Suppressor macrophage (primary cell): ENCODE measurements at regions not wholly inside any gene's neighbourhood (a gene's known extent, or its start where the extent isn't known, plus 50 kb on each side); places are given as distances from the start of the nearest gene placed in this dataset.
A peak's percentile ranks its signal among the peaks of the same experiment; 100 is the strongest.
"Not testable (repeated sequence)": the region's sequence is repeated elsewhere in the genome, so short reads cannot be mapped to it uniquely, and the experiment has no call there.

Experiments
- DNase-seq, 4 experiments: peaks; one replicate each; pipeline ENCODE4 v3.0.0-alpha.2; 2020 to 2022

DNA sequence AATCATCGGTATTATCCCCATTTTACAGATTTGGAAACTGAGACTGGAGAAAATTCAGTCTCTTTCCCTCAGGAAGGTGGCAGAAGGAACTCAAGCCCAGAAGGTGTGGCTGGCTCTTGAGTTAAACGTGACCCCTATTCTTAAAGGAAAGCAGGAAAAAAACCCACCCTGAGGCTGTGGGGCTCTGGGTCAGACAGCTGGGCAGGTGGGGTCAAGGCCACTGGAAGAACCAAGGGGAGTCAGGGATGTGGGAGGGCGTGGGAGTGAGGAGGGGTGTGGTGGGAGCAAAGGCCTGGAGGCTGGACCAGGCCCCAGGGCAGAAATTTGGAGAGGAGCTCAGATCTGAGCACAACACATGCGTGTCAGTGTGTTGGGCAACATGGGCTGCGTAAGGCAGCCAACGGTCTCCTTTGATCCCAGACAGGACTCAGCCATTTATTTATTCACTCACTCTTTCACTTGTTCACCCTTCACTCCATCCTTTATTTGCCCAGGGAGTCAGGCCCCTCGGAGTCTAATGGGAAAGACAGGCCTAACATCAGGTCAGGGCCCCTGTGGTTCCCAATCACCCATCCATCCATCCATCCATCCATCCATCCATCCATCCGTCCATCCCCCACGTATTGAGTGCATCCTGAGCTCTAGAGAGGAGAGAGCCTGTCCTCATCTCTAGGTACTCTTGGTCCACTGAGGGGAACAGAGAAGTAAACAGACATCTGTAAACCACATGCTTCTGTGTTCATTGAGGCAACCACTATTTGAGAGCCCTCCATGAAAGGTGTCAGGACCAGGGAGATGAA lies 165.0 kb downstream of the VEGFA start:
- DNase-seq, result no peak

DNA sequence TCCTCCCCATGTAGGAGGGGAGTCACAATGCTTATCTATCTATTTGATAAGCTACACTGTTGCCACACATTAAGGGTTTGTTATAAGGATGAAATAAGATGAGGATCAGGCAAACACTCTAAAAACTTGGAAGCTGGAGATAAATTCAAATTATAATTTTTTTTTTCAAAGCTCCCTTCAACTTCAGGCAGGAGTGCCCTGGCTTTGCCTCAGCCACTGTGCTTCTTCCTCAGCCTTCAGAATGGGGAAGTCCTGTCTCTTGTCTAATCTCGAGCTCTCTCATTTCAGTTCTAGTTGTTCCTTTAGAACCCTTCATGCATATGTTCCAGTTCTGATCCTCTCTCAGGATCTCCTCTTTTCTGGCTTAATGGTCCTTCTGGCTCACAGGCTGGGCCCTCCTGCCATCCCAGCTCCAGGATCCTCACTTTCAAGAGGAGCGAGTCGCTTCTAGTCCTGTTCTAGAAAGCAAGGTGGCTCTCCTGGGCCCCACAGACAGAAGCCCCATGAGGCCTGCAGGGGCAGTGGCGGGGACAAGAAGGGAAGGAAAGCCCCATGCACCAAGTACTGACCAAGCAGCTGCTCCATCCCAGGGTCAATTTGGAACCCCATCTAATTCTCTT lies 164.3 kb downstream of the VEGFA start:
- DNase-seq, result peak; percentile 21 to 68 (median 59)

DNA sequence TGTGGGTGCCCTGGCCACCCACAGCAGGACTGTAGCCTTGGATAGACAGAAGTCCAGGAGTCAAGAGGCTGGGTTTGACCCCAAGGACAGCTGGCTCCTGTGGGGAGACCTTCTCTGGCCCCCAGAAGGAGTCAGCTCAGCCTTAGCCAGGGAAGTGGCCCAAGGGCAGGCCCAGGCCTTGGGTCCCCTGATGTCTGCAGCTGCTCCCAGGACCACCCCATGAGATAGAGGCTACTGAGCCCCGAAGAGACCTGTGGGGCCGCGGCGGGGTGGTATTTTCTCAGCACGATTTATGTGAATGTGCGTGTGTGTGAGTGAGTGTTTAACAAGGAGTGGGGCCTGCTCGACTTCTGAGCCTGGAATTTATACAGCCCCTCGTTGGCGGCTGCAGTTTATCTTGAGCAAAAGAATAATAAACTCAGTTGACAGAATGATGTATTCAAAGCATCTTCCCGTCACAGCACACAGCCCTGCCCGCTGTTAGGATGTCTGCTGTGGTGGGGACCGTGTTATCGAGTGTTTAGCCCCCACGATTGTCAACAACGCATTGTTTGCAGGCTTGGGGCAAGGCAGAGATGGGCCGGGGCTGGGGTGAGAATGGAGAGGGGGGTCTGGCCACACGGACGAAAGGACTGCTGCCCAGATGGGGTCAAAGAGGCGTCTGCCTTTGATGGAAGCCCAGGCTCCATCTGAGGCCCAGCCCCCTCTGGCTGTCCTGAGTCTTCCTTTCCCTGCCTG lies 163.3 kb downstream of the VEGFA start:
- DNase-seq, result no peak

DNA sequence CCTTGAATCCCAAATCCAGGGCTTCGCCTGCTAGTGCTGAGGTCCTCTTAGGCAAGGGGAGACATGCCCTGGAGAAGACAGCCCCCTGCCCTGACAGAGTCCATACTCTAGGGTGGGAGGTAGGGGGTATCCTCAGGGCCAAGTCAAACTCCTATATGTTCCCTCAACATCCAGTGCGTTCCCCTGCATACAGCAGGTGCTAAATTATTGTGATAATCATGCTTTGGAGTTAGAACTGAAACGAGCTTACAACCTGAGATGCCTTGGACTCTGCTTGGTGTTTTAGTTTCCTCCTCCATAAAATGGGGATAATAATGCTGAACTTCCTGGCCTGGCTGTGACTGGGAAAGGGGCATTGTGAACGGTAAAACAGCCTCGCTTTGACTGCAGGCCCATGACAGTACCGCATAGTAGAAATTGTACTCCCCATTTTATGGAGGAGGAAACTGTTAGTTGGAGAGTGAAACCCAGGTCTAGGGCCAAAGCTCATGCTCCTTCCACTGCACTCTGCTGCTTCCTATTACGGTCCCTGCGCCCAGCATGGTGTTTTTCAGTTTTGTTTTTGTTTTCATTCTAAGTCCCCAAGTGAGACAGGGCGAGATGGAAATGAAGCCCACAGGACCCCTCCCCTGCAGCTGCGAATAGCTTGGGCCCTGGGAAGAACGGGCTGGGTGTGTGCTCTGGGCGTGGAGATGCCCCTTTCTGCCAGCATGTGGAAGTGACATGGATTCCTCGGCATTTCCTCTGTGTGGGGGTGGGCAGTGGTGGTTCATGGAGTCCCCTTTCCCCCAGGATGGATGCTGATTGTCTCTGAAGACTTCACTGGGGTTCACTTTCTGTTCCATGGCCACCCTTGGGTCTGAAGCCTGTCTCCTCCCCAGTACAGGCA lies 162.5 kb downstream of the VEGFA start:
- no peak for DNase-seq

DNA sequence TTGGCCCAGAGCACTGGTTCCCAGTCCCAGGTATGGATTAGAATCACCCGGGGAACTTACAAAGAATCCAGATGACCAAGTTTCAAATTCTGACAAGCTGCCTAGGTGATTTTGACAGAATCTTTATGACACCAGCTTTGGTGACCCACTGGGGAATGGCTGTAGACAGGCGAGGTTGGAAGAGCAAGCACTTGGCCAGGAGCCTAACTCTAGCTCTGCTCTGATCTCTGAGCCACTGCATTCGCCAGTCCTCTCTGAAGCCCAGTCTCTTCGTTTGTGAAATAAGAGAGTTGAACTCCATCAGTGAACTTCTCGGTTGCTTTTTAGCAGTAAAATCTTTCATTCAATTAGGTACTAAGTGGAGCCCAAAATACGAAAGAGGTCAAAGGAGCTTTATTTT lies 161.2 kb downstream of the VEGFA start:
- no peak for DNase-seq

DNA sequence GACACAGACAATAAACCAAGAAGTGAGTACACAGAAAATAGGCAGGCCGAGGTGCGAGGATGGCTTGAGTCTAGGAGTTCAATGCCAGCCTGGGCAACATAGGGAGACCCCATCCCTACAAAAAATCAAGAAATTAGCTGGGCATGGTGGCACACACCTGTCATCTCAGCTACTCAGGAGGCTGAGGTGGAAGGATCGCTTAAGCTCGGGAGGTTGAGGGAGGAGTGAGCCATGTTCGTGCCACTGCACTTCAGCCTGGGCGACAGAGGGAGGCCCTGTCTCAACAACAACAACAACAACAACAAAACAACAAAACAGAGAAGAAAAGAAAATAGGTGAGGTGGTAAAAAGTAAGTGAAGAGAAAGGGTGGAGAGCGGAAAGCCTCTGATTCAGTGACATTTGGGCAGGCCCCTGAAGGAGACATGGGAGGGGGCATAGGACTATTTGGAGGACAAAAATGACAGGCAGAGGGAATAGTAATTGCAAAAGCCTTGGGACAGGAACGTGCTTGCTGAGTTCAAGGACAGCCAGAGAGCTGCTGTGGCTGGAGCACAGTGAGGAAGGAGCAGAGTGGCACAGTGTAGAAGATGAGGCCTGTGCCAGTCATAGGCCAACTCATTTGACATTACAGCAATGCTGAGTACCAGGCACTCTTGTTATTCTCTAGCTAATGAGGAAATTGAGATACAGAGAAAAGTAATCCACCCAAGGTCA lies 160.6 kb downstream of the VEGFA start:
- no peak for DNase-seq

DNA sequence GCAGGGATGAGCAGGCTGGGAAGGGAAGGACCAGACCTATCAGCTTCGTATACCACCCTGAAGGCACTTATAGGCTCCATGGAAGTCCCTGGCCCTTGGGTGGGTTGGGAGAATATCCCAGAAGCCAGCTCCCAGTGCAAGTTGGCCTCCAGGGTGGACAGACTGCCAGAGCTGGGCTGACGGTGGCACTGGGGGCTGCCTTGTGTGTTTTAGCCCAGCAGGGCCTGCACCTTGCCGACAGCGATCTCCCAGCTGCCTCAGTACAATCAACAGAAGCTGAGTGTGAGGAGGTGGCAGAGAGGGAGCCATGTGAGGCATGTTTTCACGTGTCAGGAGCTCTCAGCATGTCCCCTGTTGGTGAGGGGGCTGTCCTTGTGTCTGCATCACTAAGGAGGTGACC lies 159.5 kb downstream of the VEGFA start:
- no peak for DNase-seq

DNA sequence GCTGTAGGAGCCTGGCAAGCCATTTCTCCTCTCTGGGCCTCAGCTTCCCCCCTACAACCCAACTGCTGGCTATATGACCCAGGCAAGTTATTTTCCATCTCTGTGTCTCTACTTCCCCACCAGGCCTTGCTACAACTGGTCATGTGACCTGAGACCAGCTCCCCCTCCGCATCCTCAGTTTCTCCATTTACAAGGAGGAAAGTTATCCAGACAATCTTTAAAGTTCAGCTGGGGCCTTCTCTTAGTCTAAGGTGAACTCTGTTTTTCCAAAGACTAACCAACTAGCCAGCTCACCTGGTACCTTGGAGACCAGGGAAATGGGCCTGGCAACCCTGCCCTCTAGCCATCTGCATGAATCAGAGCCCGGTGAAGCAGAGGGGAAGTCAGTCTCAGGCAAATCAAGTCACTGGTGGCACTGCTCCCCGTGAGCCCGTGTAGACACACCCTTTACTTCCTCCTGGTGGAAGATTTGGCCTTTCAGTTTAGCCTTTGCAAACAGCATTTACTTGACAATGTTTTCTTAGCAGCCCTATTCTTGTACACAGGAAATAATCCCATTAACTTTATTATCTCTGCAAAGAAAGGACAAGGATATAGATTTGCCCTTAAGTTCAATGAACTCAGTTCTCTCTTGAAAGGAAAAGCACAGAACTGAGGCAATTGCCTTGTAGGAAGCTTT lies 157.7 kb downstream of the VEGFA start:
- DNase-seq, result peak; percentile 54 to 73 (median 68)

DNA sequence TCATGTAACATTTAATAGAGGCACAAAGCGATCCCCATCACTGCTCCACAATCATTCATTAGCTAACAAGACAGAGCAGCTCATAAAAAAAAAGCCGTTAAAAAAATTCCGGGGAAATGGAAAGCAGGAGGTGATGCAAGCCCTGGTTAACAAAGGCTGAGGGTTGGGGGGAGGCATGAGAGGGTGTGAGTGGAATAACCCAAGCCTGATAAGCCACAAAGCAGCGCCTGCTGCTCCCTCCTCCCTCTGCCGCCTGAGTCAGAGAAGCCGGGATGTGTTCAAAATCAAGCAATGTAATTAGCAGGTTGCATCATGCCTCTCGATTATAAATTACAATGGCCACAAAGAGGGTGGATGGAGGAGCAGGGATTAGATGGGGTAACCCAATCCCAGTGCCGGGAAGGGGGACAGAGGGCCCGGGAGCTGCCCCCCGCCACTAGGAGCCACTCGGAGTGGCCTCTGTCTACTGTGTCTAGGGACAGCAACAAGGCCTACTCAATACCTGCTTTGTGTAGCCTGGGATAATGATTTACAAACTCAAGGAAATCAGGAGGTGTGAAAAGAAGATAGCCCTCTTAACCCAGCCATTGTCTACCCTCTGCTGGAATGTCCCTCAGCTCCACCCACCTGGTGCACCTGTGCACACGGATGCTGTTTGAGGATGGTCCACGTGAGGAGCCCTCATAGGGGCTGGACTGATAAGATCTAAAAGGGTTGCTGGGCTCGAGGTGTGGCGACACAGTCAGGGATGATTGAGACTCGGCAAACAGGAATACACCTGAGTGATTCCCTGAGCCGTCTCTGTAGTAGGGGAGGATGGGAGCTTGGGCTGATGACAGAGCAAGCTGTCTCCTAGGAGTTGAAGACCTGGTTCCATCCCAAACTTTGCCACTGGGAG lies 156.9 kb downstream of the VEGFA start:
- peak in 1 of 4 experiments; percentile 7 for DNase-seq

DNA sequence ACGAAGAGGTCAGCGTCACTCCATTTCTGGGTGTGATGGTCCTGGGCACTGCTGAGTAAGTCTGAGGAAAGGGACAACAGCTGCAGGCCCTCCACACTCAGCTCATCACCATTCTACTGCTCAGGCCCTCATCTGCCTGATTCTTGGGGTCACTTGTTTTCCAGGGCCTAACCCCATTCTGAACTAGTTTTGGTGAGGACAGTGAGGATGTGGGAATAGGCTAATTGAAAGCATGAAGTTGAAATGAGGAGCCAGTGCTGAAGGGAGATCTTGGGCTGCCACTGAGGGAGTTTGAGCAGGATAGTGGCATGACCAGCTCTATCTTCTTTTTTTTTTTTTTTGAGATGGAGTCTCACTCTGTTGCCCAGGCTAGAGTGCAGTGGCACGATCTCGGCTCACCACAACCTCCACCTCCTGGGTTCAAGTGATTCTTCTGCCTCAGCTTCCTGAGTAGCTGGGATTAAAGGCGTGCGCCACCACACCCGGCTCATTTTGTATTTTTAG lies 155.7 kb downstream of the VEGFA start:
- DNase-seq, result not testable (repeated sequence)

DNA sequence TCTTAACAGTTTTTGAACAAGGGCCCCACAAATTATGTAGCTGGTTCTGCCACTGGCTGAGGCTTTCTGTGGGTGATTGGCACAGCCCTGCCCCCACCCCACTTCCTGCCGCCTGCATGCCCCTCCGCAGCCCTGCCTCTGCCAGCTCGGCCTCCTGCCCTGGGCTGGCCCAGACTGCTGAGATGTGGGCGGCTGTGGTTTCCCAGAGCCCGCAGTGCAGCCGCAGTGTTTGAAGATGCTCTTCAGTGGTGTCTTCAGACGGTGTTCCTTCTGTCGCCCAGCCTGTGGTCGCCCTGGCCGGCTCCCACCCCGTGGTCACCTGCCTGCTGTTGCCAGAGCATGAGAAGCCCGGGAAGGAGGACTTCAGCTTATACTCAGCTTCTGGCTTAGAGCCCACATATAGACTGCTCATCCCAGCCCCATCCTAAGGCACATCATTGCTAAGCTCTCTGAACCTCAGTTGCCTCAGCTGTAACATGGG lies 154.3 kb downstream of the VEGFA start:
- DNase-seq, result peak; percentile 54 to 81 (median 70)

DNA sequence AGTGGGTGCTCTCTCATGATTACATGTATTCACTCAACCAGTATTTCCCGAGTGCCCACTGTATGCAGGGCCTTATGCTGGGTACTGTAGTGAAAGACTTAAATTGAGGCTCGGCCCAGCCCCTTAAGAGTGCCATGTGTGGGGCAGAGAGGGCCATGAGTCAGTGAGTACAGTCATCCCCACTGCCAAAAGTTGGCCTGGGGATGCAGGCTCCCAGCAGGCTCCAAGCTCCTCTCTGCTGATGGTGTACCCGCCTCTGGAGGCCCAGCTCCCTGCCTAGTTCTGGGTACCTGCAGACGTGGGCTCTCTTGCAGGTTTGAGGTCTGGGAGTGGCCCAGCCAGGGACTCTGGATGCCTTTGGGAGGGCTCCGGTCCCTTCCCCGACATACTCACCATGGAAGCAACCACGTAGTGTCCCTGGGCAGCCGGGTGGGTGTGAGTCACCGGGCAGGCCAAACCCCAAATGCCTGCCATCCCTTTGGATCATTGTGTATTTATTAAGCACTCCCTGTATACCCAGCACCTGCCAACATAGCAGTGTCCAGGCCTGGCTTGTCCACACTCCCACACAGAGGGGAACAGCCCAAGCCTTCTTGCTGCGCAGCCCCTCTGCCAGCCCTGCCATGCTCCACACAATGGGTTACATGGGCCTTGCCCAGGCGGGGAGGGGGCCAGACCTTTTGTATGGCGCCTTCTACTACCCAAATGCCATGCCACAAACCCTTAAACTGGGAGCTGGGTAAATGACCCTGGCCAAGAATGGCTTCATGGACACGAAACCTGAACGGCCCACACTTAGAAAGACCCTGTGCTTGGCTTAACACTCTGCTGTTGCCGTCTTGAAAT lies 153.6 kb downstream of the VEGFA start:
- peak in 2 of 4 experiments; percentile 20 to 31 for DNase-seq

DNA sequence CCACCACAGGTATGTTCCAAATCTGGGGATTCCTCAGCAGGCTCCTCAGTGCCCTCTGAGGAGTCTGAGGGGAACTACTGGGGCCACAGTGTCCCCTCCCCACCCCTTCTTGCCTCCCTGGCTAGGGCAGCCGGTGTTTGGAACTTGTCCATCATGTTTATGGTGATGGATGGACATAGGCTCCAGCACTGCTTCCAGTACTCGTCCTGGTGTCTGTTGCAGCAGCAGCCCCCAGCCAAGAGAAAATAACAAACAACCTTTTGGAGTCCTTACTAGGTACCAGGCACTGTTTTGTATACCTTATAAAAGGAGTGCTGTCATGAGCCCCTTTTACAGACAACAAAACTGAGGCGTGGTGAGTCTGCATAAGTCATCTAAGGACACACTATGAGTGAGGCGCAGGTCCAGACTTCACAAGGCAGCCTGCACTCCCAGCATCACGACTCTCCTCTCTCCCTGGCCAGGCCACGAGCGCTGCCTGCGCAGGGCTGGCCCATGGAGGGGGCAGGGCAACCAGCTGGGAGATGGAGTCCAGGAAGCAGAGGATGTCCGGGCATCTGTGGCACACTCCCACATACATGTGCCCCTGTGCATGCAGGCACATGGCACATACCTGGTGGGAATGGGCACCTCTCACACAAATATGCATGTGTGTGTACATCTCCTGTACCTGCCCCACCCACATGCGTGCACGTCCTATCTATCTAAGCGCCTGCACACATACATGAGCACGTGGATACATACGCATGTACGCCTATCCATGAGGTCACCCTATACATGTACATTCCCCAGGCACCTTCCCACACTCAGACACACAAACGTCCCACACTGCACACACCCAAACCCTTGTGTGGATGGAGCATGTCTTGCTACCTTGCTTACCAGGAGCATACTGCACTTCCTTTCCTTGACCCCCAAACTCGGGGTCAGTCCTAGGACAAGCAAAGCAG lies 152.7 kb downstream of the VEGFA start:
- no peak for DNase-seq

DNA sequence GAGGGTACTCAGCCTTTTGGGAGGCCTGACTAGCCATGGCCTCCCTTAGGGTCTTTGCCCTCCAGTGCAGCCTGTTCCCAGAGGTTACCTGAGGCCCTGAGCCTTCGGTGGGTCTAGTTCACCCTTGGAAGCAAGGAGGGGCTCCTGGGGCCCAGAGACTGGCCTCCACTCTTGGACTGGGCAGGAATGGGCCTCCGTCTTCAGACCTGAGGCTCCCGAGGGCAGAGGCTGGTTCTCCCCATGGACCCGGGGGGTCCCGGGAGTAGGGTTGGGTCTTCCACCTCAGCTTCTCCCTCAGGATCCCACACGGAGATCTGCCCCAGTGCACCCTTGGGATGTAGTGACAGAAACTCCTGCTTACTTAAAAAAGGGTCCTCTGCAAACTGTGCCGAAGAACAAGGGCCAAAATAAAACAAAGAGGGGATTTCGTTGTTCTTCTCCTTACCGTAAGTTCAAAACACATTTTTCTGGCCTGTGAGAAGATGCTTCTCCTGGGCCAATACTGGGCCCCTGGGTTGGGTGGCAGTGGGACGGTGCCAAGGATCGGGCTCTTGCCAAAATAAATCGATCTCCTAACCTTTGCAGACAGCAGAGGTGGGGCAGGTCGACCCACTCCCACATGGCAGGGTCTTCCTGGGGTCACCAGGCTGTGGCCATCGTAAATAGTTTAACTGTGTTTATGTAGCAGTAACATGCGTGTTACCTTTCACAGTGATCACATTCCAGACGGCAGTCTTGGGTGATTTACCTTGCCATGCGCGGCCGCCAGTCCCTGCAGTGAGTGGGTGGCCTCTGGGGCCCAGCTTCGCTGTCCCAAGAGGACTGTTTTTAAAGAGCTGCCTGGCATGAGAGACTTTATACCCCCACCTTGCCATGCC lies 151.8 kb downstream of the VEGFA start:
- no peak for DNase-seq

DNA sequence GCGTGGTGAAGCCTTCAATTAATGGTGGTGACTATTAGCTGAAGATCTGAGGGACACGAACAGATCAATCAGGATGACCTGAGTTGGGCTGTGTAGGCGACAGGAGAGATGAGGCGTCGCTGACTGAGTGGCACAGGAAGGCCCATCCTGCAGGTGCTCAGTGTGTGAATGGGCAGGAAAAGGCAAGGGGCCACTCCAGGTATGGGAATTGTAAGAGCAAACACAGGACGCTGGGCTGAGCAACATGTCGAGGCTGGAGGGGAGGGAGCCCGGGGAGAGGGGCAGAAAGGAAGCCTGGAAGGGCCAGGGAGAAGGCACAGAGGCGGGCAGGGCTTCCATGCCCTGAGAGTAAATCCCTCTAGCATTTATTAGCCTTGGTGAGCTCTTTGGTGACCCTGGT lies 151.0 kb downstream of the VEGFA start:
- DNase-seq, result no peak

DNA sequence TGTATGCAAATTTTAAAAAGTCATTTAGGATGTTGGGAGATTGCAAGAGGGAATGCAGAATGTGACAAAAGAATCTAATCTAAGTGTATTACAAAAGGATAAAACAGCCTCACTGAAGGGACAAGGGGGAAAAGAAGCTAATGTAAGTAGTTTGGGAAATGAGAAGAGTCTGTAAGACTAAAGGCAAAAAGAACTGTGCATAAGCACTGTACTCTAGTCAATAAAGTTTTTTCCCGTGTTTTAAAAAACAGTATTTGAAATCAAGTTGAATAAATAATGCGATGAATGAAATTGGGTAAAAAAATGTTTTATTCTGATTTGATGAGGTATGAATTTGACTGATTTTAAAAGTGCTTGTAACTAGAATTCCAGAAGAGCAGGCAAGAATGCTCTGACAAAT lies 149.8 kb downstream of the VEGFA start:
- no peak for DNase-seq
